Lower lobe of right lung (tissue), 2 donors: ENCODE measurements at regions not wholly inside any gene's neighbourhood (a gene's known extent, or its start where the extent isn't known, plus 50 kb on each side); places are given as distances from the start of the nearest gene placed in this dataset.

Experiments
- ATAC-seq, 2 donors: fragments of 200-7000 bp; cut with Tn5 transposase; one replicate each; pipeline ENCODE4 v1.9.1; 2020 to 2022; ENCODE audit warnings: mild to moderate bottlenecking in 2 of 2, moderate library complexity in 2 of 2
- DNase-seq: peaks from one replicate; pipeline ENCODE4 v3.0.0-alpha.2; 2020
- H3K27ac ChIP-seq: fragments of 200-600 bp; one replicate; pipeline ENCODE4 v1.8.0; 2022
- H3K27me3 ChIP-seq: fragments of 200-600 bp; one replicate; pipeline ENCODE4 v1.8.0; 2022; ENCODE audit warnings: low read depth
- H3K36me3 ChIP-seq: fragments of 200-600 bp; one replicate; pipeline ENCODE4 v1.8.0; 2022; ENCODE audit warnings: mild to moderate bottlenecking
- H3K4me1 ChIP-seq: fragments of 200-600 bp; one replicate; pipeline ENCODE4 v1.8.0; 2022
- H3K4me3 ChIP-seq: fragments of 200-600 bp; one replicate; pipeline ENCODE4 v1.8.0; 2022; ENCODE audit warnings: mild to moderate bottlenecking
- H3K9me3 ChIP-seq: fragments of 200-600 bp; one replicate; pipeline ENCODE4 v1.8.0; 2022
- CTCF ChIP-seq: fragments of 200-600 bp; IDR thresholded peaks from one replicate; pipeline ENCODE4 v1.8.0; 2022; ENCODE audit warnings: antibody characterized with exemption, mild to moderate bottlenecking
- intact Hi-C: fragments of 100-400 bp; cut with DNase I; formaldehyde crosslinking; loops from one replicate; pipeline ENCODE4 v1.11.0; 2022
- donor health status: DM: no; HTN: yes; CAD: no; lungs with severe emphysema.

GRCh38 chr15:38054488-38054887, 120.0 kb downstream of the TMCO5A start:
- no peaks in the 10 kb centered on the region for H3K36me3 ChIP-seq
- ATAC-seq = no peak
- TF ChIP-seq CTCF = no peak
- no peaks in the 10 kb centered on the region for H3K27me3 ChIP-seq
- no peak overlapping the region for H3K27ac ChIP-seq
- intact Hi-C loops = no loop called here
- no peak overlapping the region for H3K4me3 ChIP-seq
- H3K9me3 ChIP-seq = no peaks in the 10 kb centered on the region
- no peaks in the 10 kb centered on the region for H3K4me1 ChIP-seq
- DNase-seq = no peak

GRCh38 chr15:38058596-38059075, 124.2 kb downstream of the TMCO5A start:
- no peak for DNase-seq
- Histone ChIP-seq H3K27me3 (no peaks in the 10 kb centered on the region), H3K36me3 (no peaks in the 10 kb centered on the region), H3K27ac (no peak overlapping the region), H3K4me3 (no peak overlapping the region), H3K9me3 (no peaks in the 10 kb centered on the region), H3K4me1 (no peaks in the 10 kb centered on the region)
- ATAC-seq = no peak
- intact Hi-C loops = no loop called here
- TF ChIP-seq CTCF = no peak

GRCh38 chr15:38059665-38060064, 125.2 kb downstream of the TMCO5A start:
- no peak overlapping the region for H3K4me3 ChIP-seq
- ATAC-seq = no peak
- H3K4me1 ChIP-seq = no peaks in the 10 kb centered on the region
- DNase-seq = no peak
- H3K27ac ChIP-seq = no peak overlapping the region
- intact Hi-C loops = no loop called here
- no peaks in the 10 kb centered on the region for H3K36me3 ChIP-seq
- H3K27me3 ChIP-seq = no peaks in the 10 kb centered on the region
- H3K9me3 ChIP-seq = no peaks in the 10 kb centered on the region
- TF ChIP-seq CTCF = no peak

GRCh38 chr15:38061856-38062649, 127.6 kb downstream of the TMCO5A start:
- TF ChIP-seq CTCF = no peak
- H3K36me3 ChIP-seq = no peaks in the 10 kb centered on the region
- no peaks in the 10 kb centered on the region for H3K27me3 ChIP-seq
- DNase-seq = no peak
- no peaks in the 10 kb centered on the region for H3K4me1 ChIP-seq
- intact Hi-C loops = no loop called here
- no peak for ATAC-seq
- no peak overlapping the region for H3K4me3 ChIP-seq
- no peaks in the 10 kb centered on the region for H3K9me3 ChIP-seq
- no peak overlapping the region for H3K27ac ChIP-seq

GRCh38 chr15:38062696-38063095, 128.3 kb downstream of the TMCO5A start:
- no peaks in the 10 kb centered on the region for H3K36me3 ChIP-seq
- no peak for ATAC-seq
- no peaks in the 10 kb centered on the region for H3K9me3 ChIP-seq

More at GRCh38 chr15:38062696-38063095, 128.3 kb downstream of the TMCO5A start:
- no peaks in the 10 kb centered on the region for H3K4me1 ChIP-seq
- TF ChIP-seq CTCF = no peak
- intact Hi-C loops = no loop called here
- H3K27me3 ChIP-seq = no peaks in the 10 kb centered on the region
- no peak for DNase-seq
- H3K4me3 ChIP-seq = no peak overlapping the region
- no peak overlapping the region for H3K27ac ChIP-seq
